HG03066 (cell line): ENCODE measurements at regions not wholly inside any gene's neighbourhood (a gene's known extent, or its start where the extent isn't known, plus 50 kb on each side); places are given as distances from the start of the nearest gene placed in this dataset.

Experiments used
- ATAC-seq: cut with Tn5 transposase; IDR thresholded peaks from one replicate; pipeline ENCODE4 v1.9.1; 2021; ENCODE audit warnings: low read depth; ENCODE audit not compliant: unreplicated experiment

- ATAC-seq = no peak
These were observed 77.0 kb upstream of the FGGY start for GRCh38 chr1:59219916-59220315.

- ATAC-seq = no peak
These were observed 76.5 kb upstream of the FGGY start for GRCh38 chr1:59220356-59220755.

GRCh38 chr1:59223198-59223597 lies 73.7 kb upstream of the FGGY start:
- no peak for ATAC-seq

- no peak for ATAC-seq
These were observed 72.8 kb upstream of the FGGY start for GRCh38 chr1:59223989-59224634.

GRCh38 chr1:59225594-59226316 lies 71.1 kb upstream of the FGGY start:
- no peak for ATAC-seq

GRCh38 chr1:59229138-59229537 lies 67.8 kb upstream of the FGGY start:
- no peak for ATAC-seq

GRCh38 chr1:59230622-59231021 lies 66.3 kb upstream of the FGGY start:
- no peak for ATAC-seq

GRCh38 chr1:59232216-59232615 lies 64.7 kb upstream of the FGGY start:
- ATAC-seq = no peak

GRCh38 chr1:59233444-59233843 lies 63.5 kb upstream of the FGGY start:
- ATAC-seq = no peak

GRCh38 chr1:59236721-59237545 lies 60.0 kb upstream of the FGGY start:
- ATAC-seq = no peak

- no peak for ATAC-seq
These were observed 59.0 kb upstream of the FGGY start for GRCh38 chr1:59237900-59238299.

GRCh38 chr1:59238333-59238934 lies 58.5 kb upstream of the FGGY start:
- ATAC-seq = no peak

GRCh38 chr1:59238993-59239392 lies 57.9 kb upstream of the FGGY start:
- ATAC-seq = no peak

GRCh38 chr1:59241909-59242308 lies 55.0 kb upstream of the FGGY start:
- no peak for ATAC-seq

- no peak for ATAC-seq
These were observed 54.5 kb upstream of the FGGY start for GRCh38 chr1:59242370-59242769.

GRCh38 chr1:59243550-59243949 lies 53.3 kb upstream of the FGGY start:
- no peak for ATAC-seq

- ATAC-seq = no peak
These were observed 52.9 kb upstream of the FGGY start for GRCh38 chr1:59243978-59244377.

GRCh38 chr1:59244891-59245290 lies 52.0 kb upstream of the FGGY start:
- no peak for ATAC-seq
